CD8-positive, alpha-beta memory T cell (primary cell): ENCODE measurements at regions not wholly inside any gene's neighbourhood (a gene's known extent, or its start where the extent isn't known, plus 50 kb on each side); places are given as distances from the start of the nearest gene placed in this dataset.

Experiments used
- CTCF ChIA-PET: fragments of 350-600 bp; sonication (Branson Sonifier 250); formaldehyde crosslinking; loops from one replicate; lab custom pipeline; 2021; ENCODE audit warnings: antibody characterized with exemption; lab: Charles Lee
- POLR2A ChIA-PET: fragments of 350-600 bp; sonication (Branson Sonifier 250); formaldehyde crosslinking; loops from one replicate; lab custom pipeline; 2021; ENCODE audit warnings: antibody characterized with exemption; lab: Charles Lee
- DNase-seq, 5 donors: peaks; one replicate each; pipeline versions ENCODE4 v3.0.0 to v3.0.0-alpha.2; 2020 to 2022; ENCODE audit warnings: mixed read lengths in 1 of 5
- H3K27ac ChIP-seq: one replicate; pipeline ENCODE4 v1.7.0; 2013; ENCODE audit warnings: low read depth, mild to moderate bottlenecking, low read length, moderate library complexity
- H3K27me3 ChIP-seq: 2 replicates; pipeline ENCODE4 v1.7.0; 2013; ENCODE audit warnings: low read length, mild to moderate bottlenecking; ENCODE audit not compliant: insufficient read depth, poor library complexity, severe bottlenecking
- H3K36me3 ChIP-seq: 2 replicates; pipeline ENCODE4 v1.7.0; 2013; ENCODE audit warnings: mild to moderate bottlenecking, low read length, moderate library complexity; ENCODE audit not compliant: insufficient read depth
- H3K4me1 ChIP-seq: 2 replicates; pipeline ENCODE4 v1.7.0; 2013; ENCODE audit warnings: mild to moderate bottlenecking, low read length, moderate library complexity; ENCODE audit not compliant: insufficient read depth
- H3K4me3 ChIP-seq: 2 replicates; pipeline ENCODE4 v1.7.0; 2013; ENCODE audit warnings: mild to moderate bottlenecking, low read length
- H3K9me3 ChIP-seq: 2 replicates; pipeline ENCODE4 v1.7.0; 2013; ENCODE audit warnings: mild to moderate bottlenecking, low read length
- H3K27ac Mint-ChIP-seq, 8 donors: one replicate each; pipeline ENCODE4 v1.8.0; 2020 to 2021; ENCODE audit warnings: mixed read lengths in 8 of 8, mild to moderate bottlenecking in 6 of 8, inconsistent platforms in 3 of 8, moderate library complexity in 3 of 8
- H3K27me3 Mint-ChIP-seq, 2 donors: one replicate each; pipeline ENCODE4 v1.8.0; 2020 to 2021; ENCODE audit warnings: mixed read lengths in 2 of 2, mild to moderate bottlenecking in 1 of 2, moderate library complexity in 1 of 2
- H3K36me3 Mint-ChIP-seq, 3 donors: one replicate each; pipeline ENCODE4 v1.8.0; 2020 to 2021; ENCODE audit warnings: mixed read lengths in 3 of 3, inconsistent platforms in 1 of 3, mild to moderate bottlenecking in 1 of 3
- H3K4me1 Mint-ChIP-seq, 3 donors: one replicate each; pipeline ENCODE4 v1.8.0; 2020 to 2021; ENCODE audit warnings: mixed read lengths in 3 of 3, inconsistent platforms in 1 of 3, mild to moderate bottlenecking in 1 of 3
- H3K4me3 Mint-ChIP-seq, 7 donors: one replicate each; pipeline ENCODE4 v1.8.0; 2020 to 2021; ENCODE audit warnings: mixed read lengths in 7 of 7, mild to moderate bottlenecking in 6 of 7, moderate library complexity in 4 of 7, inconsistent platforms in 2 of 7
- H3K9me3 Mint-ChIP-seq, 5 donors: one replicate each; pipeline ENCODE4 v1.8.0; 2020 to 2022; ENCODE audit warnings: mixed read lengths in 5 of 5, mild to moderate bottlenecking in 3 of 5, moderate library complexity in 2 of 5, inconsistent platforms in 1 of 5

DNA sequence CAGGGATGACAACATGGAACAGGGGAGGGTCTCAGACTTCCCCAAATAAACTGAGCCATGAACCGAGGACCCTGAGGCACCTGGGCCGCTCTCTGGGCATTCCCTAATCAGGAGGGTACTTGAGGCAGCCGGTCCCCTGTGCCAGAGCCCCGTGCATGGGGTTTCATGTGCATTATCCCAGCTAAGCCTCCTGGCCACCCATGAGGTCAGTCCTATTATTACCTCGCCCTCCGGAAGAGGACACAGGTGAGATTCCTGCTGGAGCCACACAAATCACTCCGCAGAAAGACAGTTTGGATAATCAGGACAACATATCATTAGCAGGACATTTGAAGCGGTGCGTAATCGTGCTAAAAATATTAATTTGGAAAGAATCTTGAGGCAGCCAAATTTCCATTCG, 274.0 kb downstream of the PARN start:
- H3K36me3 ChIP-seq, result no peaks in the 10 kb centered on the region
- H3K4me1 ChIP-seq, result no peaks in the 10 kb centered on the region
- ChIA-PET POLR2A (no interaction called here), CTCF (no interaction called here)
- H3K36me3 Mint-ChIP-seq, result no peaks in the 10 kb centered on the region
- H3K4me3 ChIP-seq, result no peak overlapping the region
- no peak overlapping the region for H3K4me3 Mint-ChIP-seq
- no peaks in the 10 kb centered on the region for H3K27me3 ChIP-seq
- no peak overlapping the region for H3K27ac Mint-ChIP-seq
- DNase-seq, result no peak
- H3K27ac ChIP-seq, result no peak overlapping the region
- H3K9me3 Mint-ChIP-seq, result peaks cover 0 to 2% (median 0%) of the 10 kb centered on the region in 5 donors
- peaks cover 7 to 21% of the 10 kb centered on the region in 2 donors for H3K27me3 Mint-ChIP-seq
- H3K4me1 Mint-ChIP-seq, result peaks cover 6 to 11% (median 8%) of the 10 kb centered on the region in 3 donors
- no peaks in the 10 kb centered on the region for H3K9me3 ChIP-seq

DNA sequence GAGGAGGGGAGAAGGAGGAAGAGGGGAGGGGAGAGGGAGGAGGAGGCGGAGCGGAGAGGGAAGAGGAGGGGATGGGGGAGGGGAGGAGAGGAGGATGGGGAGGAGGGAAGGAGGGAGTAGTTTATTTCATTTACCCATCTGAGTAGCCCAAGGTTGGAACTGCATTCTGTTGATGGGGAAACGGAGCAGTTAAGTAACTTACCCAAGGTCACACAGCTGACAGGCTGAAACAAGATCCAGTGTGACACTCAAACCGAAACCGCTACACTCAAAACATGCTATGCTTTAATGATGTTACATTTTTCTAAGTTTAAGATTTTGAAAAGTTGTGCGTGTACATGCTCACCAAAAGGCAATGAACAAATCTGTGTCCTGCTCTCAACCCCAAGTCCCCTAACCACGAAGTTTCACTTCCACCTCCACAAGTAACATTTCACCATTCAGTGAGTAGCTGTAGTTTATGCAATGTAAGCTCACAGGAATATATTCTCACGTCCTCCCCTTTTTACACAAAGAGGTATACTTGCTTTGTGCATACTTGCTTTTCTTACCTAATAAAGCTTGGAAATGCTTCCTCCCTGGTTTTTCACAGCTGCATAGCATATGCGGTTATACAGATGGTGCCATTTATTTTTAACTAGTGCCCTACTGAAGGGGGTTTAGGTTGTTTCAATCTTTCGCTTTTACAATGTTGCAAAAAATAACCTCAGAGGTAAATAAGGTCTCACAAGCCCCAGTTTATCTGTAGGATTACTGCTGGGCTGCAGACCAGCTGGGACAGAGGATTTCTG, 275.3 kb downstream of the PARN start:
- Mint-ChIP-seq H3K27ac (peak overlapping the region in 5 of 8 donors; percentile 4 to 61 (median 20)), H3K9me3 (peaks cover 0 to 2% (median 0%) of the 10 kb centered on the region in 5 donors), H3K4me1 (peaks cover 6 to 11% (median 8%) of the 10 kb centered on the region in 3 donors), H3K27me3 (peaks cover 7 to 24% of the 10 kb centered on the region in 2 donors), H3K36me3 (no peaks in the 10 kb centered on the region), H3K4me3 (peak overlapping the region; percentile 23 to 82 (median 75))
- Histone ChIP-seq H3K27me3 (no peaks in the 10 kb centered on the region), H3K4me3 (peak overlapping the region; percentile 18), H3K4me1 (no peaks in the 10 kb centered on the region), H3K27ac (no peak overlapping the region), H3K9me3 (no peaks in the 10 kb centered on the region), H3K36me3 (no peaks in the 10 kb centered on the region)
- CTCF ChIA-PET, result interaction anchor here (1.0 kb wide), 1 partner anchor 19 kb away, joined by 3 read pairs; no protein-coding TSS in a partner anchor
- POLR2A ChIA-PET, result no interaction called here
- peak in 1 of 5 donors; percentile 2 for DNase-seq

GRCh38 chr16:14353340-14353739, 276.7 kb downstream of the PARN start:
- CTCF ChIA-PET, result no interaction called here

GRCh38 chr16:14351647-14352046, 278.4 kb downstream of the PARN start:
- Mint-ChIP-seq H3K4me3 (no peak overlapping the region), H3K36me3 (no peaks in the 10 kb centered on the region), H3K27me3 (peaks cover 9 to 20% of the 10 kb centered on the region in 2 donors), H3K27ac (no peak overlapping the region), H3K4me1 (peaks cover 6 to 11% (median 8%) of the 10 kb centered on the region in 3 donors), H3K9me3 (no peaks in the 10 kb centered on the region)
- CTCF ChIA-PET, result no interaction called here
- Histone ChIP-seq H3K27ac (no peak overlapping the region), H3K4me1 (no peaks in the 10 kb centered on the region), H3K27me3 (no peaks in the 10 kb centered on the region), H3K9me3 (no peaks in the 10 kb centered on the region), H3K4me3 (no peak overlapping the region), H3K36me3 (no peaks in the 10 kb centered on the region)
- no peak for DNase-seq
- POLR2A ChIA-PET, result no interaction called here

More at GRCh38 chr16:14353340-14353739, 276.7 kb downstream of the PARN start:
- H3K36me3 Mint-ChIP-seq, result no peaks in the 10 kb centered on the region
- H3K4me3 ChIP-seq, result no peak overlapping the region
- H3K27ac ChIP-seq, result no peak overlapping the region
- H3K27ac Mint-ChIP-seq, result peak overlapping the region in 1 of 8 donors; percentile 56
- H3K9me3 Mint-ChIP-seq, result no peaks in the 10 kb centered on the region
- H3K27me3 ChIP-seq, result no peaks in the 10 kb centered on the region
- POLR2A ChIA-PET, result no interaction called here
- no peak for DNase-seq
- peaks cover 11 to 26% of the 10 kb centered on the region in 2 donors for H3K27me3 Mint-ChIP-seq
- no peaks in the 10 kb centered on the region for H3K36me3 ChIP-seq
- no peaks in the 10 kb centered on the region for H3K4me1 ChIP-seq
- peaks cover 6 to 11% (median 8%) of the 10 kb centered on the region in 3 donors for H3K4me1 Mint-ChIP-seq
- peak overlapping the region in 3 of 7 donors; percentile 12 to 26 (median 20) for H3K4me3 Mint-ChIP-seq
- H3K9me3 ChIP-seq, result no peaks in the 10 kb centered on the region

DNA sequence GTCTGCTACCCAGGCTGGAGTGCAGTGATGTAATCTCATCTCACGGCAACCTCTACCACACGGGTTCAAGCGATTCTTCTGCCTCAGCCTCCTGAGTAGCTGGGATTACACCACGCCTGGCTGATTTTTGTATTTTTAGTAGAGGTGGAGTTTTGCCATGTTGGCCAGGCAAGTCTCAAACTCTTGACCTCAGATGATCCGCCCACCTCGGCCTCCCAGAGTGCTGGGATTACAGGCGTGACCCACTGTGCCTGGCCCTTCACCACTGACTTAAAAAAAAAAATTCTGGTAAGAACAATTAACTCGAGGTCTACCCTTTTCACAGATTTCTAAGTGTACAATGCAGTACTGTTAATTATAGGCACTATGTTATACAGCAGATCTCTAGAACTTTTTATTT, 279.4 kb downstream of the PARN start:
- CTCF ChIA-PET, result no interaction called here
- no peaks in the 10 kb centered on the region for H3K36me3 Mint-ChIP-seq

DNA sequence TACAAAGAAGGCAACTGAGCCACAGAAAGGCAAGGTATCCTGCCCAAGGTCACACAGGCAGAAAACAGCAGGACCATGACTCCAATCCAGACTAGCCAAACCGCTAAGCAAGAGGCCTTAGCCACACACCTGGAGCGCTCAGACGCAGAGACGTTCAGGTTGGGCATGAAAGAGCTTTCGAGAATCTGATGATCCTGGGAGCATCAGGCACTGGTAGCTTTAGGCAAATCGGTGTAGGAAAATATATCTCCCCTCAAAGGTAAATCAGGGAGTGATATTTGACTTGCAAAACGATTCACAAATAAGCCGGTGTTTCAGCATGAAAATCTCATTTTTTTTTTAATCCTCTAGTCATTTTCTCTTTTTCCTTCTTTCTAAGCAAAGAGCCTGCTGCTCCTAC, 279.0 kb downstream of the MRTFB start:
- POLR2A ChIA-PET, result no interaction called here
- CTCF ChIA-PET, result no interaction called here
- H3K27ac Mint-ChIP-seq, result no peak overlapping the region
- Histone ChIP-seq H3K4me3 (no peak overlapping the region), H3K36me3 (no peaks in the 10 kb centered on the region), H3K27me3 (no peaks in the 10 kb centered on the region), H3K4me1 (no peaks in the 10 kb centered on the region), H3K27ac (no peak overlapping the region), H3K9me3 (no peaks in the 10 kb centered on the region)
- H3K4me1 Mint-ChIP-seq, result peaks cover 5 to 6% (median 6%) of the 10 kb centered on the region in 3 donors
- H3K9me3 Mint-ChIP-seq, result peaks cover 0 to 3% (median 0%) of the 10 kb centered on the region in 5 donors
- no peaks in the 10 kb centered on the region for H3K36me3 Mint-ChIP-seq
- DNase-seq, result no peak
- H3K4me3 Mint-ChIP-seq, result no peak overlapping the region
- peaks cover 9 to 19% of the 10 kb centered on the region in 2 donors for H3K27me3 Mint-ChIP-seq

More for the DNA sequence above, 279.4 kb downstream of the PARN start:
- POLR2A ChIA-PET, result no interaction called here
- Mint-ChIP-seq H3K4me1 (peaks cover 6 to 11% (median 8%) of the 10 kb centered on the region in 3 donors), H3K4me3 (no peak overlapping the region), H3K27ac (no peak overlapping the region), H3K27me3 (peaks cover 9 to 19% of the 10 kb centered on the region in 2 donors), H3K9me3 (peaks cover 0 to 3% (median 0%) of the 10 kb centered on the region in 5 donors)
- no peaks in the 10 kb centered on the region for H3K27me3 ChIP-seq
- H3K9me3 ChIP-seq, result no peaks in the 10 kb centered on the region
- H3K27ac ChIP-seq, result no peak overlapping the region
- no peak overlapping the region for H3K4me3 ChIP-seq
- no peaks in the 10 kb centered on the region for H3K36me3 ChIP-seq
- H3K4me1 ChIP-seq, result no peaks in the 10 kb centered on the region
- DNase-seq, result no peak

GRCh38 chr16:14347706-14348105, 276.6 kb downstream of the MRTFB start:
- Mint-ChIP-seq H3K4me1 (no peaks in the 10 kb centered on the region), H3K36me3 (no peaks in the 10 kb centered on the region), H3K9me3 (peaks cover 0 to 9% (median 5%) of the 10 kb centered on the region in 5 donors), H3K27ac (no peak overlapping the region), H3K4me3 (no peak overlapping the region), H3K27me3 (peaks cover 10 to 16% of the 10 kb centered on the region in 2 donors)
- Histone ChIP-seq H3K9me3 (no peaks in the 10 kb centered on the region), H3K27me3 (no peaks in the 10 kb centered on the region), H3K27ac (no peak overlapping the region), H3K4me1 (no peaks in the 10 kb centered on the region), H3K36me3 (no peaks in the 10 kb centered on the region), H3K4me3 (no peak overlapping the region)
- no peak for DNase-seq
- ChIA-PET CTCF (no interaction called here), POLR2A (no interaction called here)

DNA sequence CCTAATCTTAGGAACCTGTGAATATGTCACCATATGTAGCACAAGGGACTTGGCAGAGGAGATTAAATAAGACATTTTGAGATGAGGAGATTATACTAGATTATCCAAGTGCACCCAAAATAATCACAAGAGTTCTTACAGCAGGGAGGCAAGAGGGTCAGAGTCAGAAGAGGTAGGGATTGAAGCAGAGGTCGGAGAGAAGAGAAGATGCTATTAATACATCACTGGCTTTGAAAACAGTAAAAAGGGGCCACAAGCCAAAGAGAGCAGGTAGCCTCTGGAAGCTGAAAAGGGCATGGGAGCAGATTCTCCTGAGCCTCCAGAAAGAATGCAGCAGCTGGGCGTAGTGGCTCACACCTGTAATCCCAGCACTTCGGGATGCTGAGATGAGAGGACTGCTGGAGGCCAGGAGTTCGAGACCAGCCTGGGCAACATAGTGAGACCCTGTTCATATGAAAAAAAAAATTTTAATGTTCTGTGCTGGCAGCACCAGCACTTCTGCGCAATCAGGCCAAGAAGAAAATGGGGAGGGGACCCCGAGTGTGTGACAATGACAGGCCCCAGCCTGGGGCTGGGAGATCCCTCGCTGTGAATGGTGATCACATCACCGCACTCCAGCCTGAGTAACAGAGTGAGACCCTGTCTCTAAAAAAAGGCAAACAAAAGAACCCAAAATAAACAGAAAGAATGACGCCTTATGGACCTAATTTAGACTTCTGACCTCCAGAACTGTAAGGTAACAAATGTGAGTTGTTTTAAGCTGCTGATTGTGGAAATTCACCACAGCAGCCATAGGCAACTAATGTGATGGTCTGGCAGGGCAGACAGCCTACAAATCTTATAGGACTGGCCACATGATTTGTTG, 275.4 kb downstream of the MRTFB start:
- no peaks in the 10 kb centered on the region for H3K4me1 ChIP-seq
- no peaks in the 10 kb centered on the region for H3K36me3 ChIP-seq
- no peak overlapping the region for H3K27ac Mint-ChIP-seq
- H3K9me3 Mint-ChIP-seq, result peaks cover 5 to 11% (median 7%) of the 10 kb centered on the region in 5 donors
- CTCF ChIA-PET, result no interaction called here
- H3K4me1 Mint-ChIP-seq, result no peaks in the 10 kb centered on the region
- H3K27me3 Mint-ChIP-seq, result peaks cover 7 to 15% of the 10 kb centered on the region in 2 donors
- no peaks in the 10 kb centered on the region for H3K36me3 Mint-ChIP-seq
- H3K9me3 ChIP-seq, result no peaks in the 10 kb centered on the region
- POLR2A ChIA-PET, result no interaction called here
- no peak overlapping the region for H3K27ac ChIP-seq
- no peak overlapping the region for H3K4me3 Mint-ChIP-seq
- H3K4me3 ChIP-seq, result no peak overlapping the region
- no peak for DNase-seq
- no peaks in the 10 kb centered on the region for H3K27me3 ChIP-seq
